ENCODE measurements at regions not wholly inside any gene's neighbourhood (a gene's known extent, or its start where the extent isn't known, plus 50 kb on each side); places are given as distances from the start of the nearest gene placed in this dataset.

DNA sequence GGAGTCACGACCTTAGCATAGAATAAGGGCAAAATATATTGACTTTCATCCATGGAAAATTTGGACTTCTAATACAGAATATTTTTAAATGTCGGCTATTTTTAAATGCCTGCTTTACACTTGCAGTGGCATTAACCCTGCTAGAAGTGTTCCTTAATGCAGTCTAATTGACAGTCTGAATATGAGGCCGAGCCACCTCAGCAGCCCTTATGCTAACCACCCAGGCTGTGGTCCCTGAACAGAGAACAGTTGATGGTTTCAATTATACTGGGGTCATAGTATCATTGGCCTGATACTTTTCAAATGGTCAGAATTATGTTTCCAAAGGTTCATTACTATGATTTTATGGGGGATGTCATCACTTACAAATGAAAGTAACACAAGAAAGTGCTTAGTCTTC is 764.7 kb upstream of the SLITRK1 start:
- no TSS peak for BruUV-seq (replicated peaks)
- Histone ChIP-seq H3K27me3 (replicated peaks; ENCODE audit: control insufficient read depth, insufficient read depth, low read length) (no peaks in the 10 kb centered on the region), H3K4me1 (no peaks in the 10 kb centered on the region), H3K36me3 (ENCODE audit: control insufficient read depth, insufficient read depth, low read length) (no peaks in the 10 kb centered on the region), H3K4me3 (ENCODE audit: low read depth, low read length) (no peak overlapping the region), H3K9me3 (no peaks in the 10 kb centered on the region)
- Mint-ChIP-seq H3K4me3 (ENCODE audit: unreplicated experiment) (no peak overlapping the region), H3K27ac (ENCODE audit: unreplicated experiment) (no peak overlapping the region), H3K36me3 (ENCODE audit: insufficient read depth, unreplicated experiment) (no peaks in the 10 kb centered on the region), H3K9me3 (ENCODE audit: unreplicated experiment) (no peaks in the 10 kb centered on the region), H3K27me3 (ENCODE audit: insufficient read depth, unreplicated experiment) (no peaks in the 10 kb centered on the region), H3K4me1 (ENCODE audit: low read depth, unreplicated experiment) (no peaks in the 10 kb centered on the region)
- DNase-seq = no peak
- TF ChIP-seq, protein P1, sequence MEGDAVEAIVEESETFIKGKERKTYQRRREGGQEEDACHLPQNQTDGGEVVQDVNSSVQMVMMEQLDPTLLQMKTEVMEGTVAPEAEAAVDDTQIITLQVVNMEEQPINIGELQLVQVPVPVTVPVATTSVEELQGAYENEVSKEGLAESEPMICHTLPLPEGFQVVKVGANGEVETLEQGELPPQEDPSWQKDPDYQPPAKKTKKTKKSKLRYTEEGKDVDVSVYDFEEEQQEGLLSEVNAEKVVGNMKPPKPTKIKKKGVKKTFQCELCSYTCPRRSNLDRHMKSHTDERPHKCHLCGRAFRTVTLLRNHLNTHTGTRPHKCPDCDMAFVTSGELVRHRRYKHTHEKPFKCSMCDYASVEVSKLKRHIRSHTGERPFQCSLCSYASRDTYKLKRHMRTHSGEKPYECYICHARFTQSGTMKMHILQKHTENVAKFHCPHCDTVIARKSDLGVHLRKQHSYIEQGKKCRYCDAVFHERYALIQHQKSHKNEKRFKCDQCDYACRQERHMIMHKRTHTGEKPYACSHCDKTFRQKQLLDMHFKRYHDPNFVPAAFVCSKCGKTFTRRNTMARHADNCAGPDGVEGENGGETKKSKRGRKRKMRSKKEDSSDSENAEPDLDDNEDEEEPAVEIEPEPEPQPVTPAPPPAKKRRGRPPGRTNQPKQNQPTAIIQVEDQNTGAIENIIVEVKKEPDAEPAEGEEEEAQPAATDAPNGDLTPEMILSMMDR (IDR thresholded peaks at IDR 0.05; ENCODE audit: insufficient read depth in 1 of 2, low read depth in 1 of 2, low read length in 1 of 2, severe bottlenecking in 1 of 2, unreplicated experiment in 1 of 2) = no peak
- intact Hi-C loops (cut with micrococcal nuclease; ENCODE audit: unreplicated experiment) = no loop called here
- ChIA-PET CTCF (no interaction called here), POLR2A (no interaction called here)

DNA sequence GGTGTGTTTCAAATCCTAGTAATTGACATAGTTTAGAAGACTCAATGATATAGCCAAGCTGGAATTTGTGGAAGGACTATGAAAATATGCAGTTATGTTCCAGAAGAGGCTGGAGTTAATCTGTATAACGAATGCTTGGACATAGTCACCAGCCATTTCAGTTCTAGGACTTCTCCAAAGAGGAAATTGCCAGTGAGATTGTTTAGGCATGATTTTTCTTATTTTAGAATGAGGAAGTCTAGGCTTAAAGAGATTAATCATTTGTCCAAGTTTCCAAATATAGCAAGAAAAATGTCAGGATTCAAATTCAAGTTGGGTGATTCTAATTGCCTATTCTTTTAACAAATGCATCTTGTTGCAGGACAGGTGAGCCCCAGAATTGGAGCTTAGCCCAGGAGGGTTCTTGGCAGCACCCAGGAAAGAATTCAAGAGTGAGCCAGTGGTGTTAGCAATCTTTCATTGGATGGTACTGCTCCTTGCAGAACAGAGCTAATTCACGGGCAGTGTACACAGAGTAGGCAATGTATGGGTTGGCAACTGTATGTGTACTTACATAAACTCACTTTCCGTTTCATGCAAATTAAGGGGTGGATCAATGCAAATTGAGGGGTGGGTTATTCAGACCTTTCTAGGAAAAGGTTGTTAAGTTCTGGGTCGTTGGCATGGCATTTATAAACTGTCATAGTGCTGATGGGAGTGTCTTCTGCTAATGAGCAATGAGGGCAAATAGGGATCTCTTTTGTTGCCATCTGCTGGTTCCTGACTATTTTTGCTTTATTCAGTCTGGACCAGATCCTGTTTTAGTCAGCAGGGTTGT is 763.1 kb upstream of the SLITRK1 start:
- BruUV-seq (replicated peaks) = no TSS peak
- Mint-ChIP-seq H3K9me3 (ENCODE audit: unreplicated experiment) (peaks cover 6% of the 10 kb centered on the region), H3K36me3 (ENCODE audit: insufficient read depth, unreplicated experiment) (no peaks in the 10 kb centered on the region), H3K27me3 (ENCODE audit: insufficient read depth, unreplicated experiment) (no peaks in the 10 kb centered on the region), H3K27ac (ENCODE audit: unreplicated experiment) (no peak overlapping the region), H3K4me3 (ENCODE audit: unreplicated experiment) (no peak overlapping the region), H3K4me1 (ENCODE audit: low read depth, unreplicated experiment) (no peaks in the 10 kb centered on the region)
- DNase-seq = peak in 1 of 2 experiments; percentile 2
- ChIA-PET CTCF (no interaction called here), POLR2A (no interaction called here)
- no peaks in the 10 kb centered on the region for H3K27me3 ChIP-seq (replicated peaks; ENCODE audit: control insufficient read depth, insufficient read depth, low read length)
- intact Hi-C loops (cut with micrococcal nuclease; ENCODE audit: unreplicated experiment) = no loop called here
- H3K9me3 ChIP-seq = no peaks in the 10 kb centered on the region
- H3K4me1 ChIP-seq = no peaks in the 10 kb centered on the region
- TF ChIP-seq, protein P1 (IDR thresholded peaks at IDR 0.05; ENCODE audit: insufficient read depth in 1 of 2, low read depth in 1 of 2, low read length in 1 of 2, severe bottlenecking in 1 of 2, unreplicated experiment in 1 of 2) = no peak
- H3K4me3 ChIP-seq (ENCODE audit: low read depth, low read length) = no peak overlapping the region
- H3K36me3 ChIP-seq (ENCODE audit: control insufficient read depth, insufficient read depth, low read length) = no peaks in the 10 kb centered on the region

DNA sequence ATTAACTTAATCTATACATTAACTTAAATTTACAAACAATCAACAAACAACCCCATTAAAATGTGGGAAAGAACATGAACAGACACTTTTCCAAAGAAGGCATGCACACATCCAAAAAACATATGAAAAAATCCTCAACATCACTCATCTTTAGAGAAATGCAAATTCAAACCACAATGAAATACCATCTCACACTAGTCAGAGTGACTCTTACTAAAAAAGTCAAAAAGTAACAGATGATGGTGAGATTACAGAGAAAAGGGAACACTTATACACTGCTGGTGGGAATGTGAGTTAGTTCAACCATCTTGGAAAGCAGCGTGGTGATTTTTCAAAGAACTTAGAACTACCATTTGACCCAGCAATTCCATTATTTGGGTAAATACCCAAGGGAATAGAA is 759.2 kb upstream of the SLITRK1 start:
- Histone ChIP-seq H3K4me3 (ENCODE audit: low read depth, low read length) (no peak overlapping the region), H3K36me3 (ENCODE audit: control insufficient read depth, insufficient read depth, low read length) (no peaks in the 10 kb centered on the region), H3K9me3 (no peaks in the 10 kb centered on the region), H3K4me1 (no peaks in the 10 kb centered on the region), H3K27me3 (replicated peaks; ENCODE audit: control insufficient read depth, insufficient read depth, low read length) (no peaks in the 10 kb centered on the region)
- Mint-ChIP-seq H3K4me3 (ENCODE audit: unreplicated experiment) (no peak overlapping the region), H3K9me3 (ENCODE audit: unreplicated experiment) (peaks cover 9% of the 10 kb centered on the region), H3K36me3 (ENCODE audit: insufficient read depth, unreplicated experiment) (no peaks in the 10 kb centered on the region), H3K27me3 (ENCODE audit: insufficient read depth, unreplicated experiment) (no peaks in the 10 kb centered on the region), H3K4me1 (ENCODE audit: low read depth, unreplicated experiment) (no peaks in the 10 kb centered on the region), H3K27ac (ENCODE audit: unreplicated experiment) (no peak overlapping the region)
- intact Hi-C loops (cut with micrococcal nuclease; ENCODE audit: unreplicated experiment) = no loop called here
- CTCF ChIA-PET = no interaction called here
- TF ChIP-seq, protein P1 (IDR thresholded peaks at IDR 0.05; ENCODE audit: insufficient read depth in 1 of 2, low read depth in 1 of 2, low read length in 1 of 2, severe bottlenecking in 1 of 2, unreplicated experiment in 1 of 2) = no peak
- DNase-seq = no peak
- POLR2A ChIA-PET = no interaction called here
- no TSS peak for BruUV-seq (replicated peaks)

Measured in Caco-2 (cell line).